SJCRH30 (cell line): ENCODE measurements at regions not wholly inside any gene's neighbourhood (a gene's known extent, or its start where the extent isn't known, plus 50 kb on each side); places are given as distances from the start of the nearest gene placed in this dataset.
"Not testable (repeated sequence)": the region's sequence is repeated elsewhere in the genome, so short reads cannot be mapped to it uniquely, and the experiment has no call there.

Source experiments
- DNase-seq, 2 experiments: peaks; one replicate each; pipeline ENCODE4 v3.0.0-alpha.2; 2015 to 2020
- H3K27ac ChIP-seq: fragments of 250-450 bp; sonication (Bioruptor Pico); 2 replicates; pipeline ENCODE4 v1.5.1; 2020; ENCODE audit warnings: mild to moderate bottlenecking, moderate library complexity
- H3K27me3 ChIP-seq: fragments of 250-450 bp; sonication (Bioruptor Pico); 2 replicates; pipeline ENCODE4 v1.5.1; 2020; ENCODE audit warnings: mild to moderate bottlenecking, moderate library complexity
- H3K36me3 ChIP-seq: fragments of 250-450 bp; sonication (Bioruptor Pico); 2 replicates; pipeline ENCODE4 v1.5.1; 2020; ENCODE audit warnings: mild to moderate bottlenecking, moderate library complexity
- H3K4me1 ChIP-seq: fragments of 250-450 bp; sonication (Bioruptor Pico); 2 replicates; pipeline ENCODE4 v1.5.1; 2020; ENCODE audit warnings: mild to moderate bottlenecking, moderate library complexity
- H3K4me3 ChIP-seq: fragments of 250-450 bp; sonication (Bioruptor Pico); 2 replicates; pipeline ENCODE4 v1.5.1; 2020; ENCODE audit warnings: mild to moderate bottlenecking, moderate library complexity
- H3K9me3 ChIP-seq: fragments of 250-450 bp; sonication (Bioruptor Pico); replicated peaks from 2 replicates; pipeline ENCODE4 v1.5.1; 2020; ENCODE audit warnings: mild to moderate bottlenecking, moderate library complexity

- DNase-seq = no peak
- H3K36me3 ChIP-seq = no peaks in the 10 kb centered on the region
- no peak overlapping the region for H3K27ac ChIP-seq
- H3K4me3 ChIP-seq = no peak overlapping the region
- H3K9me3 ChIP-seq = no peaks in the 10 kb centered on the region
- H3K27me3 ChIP-seq = no peaks in the 10 kb centered on the region
- H3K4me1 ChIP-seq = peaks cover 18% of the 10 kb centered on the region
These were observed 307.9 kb downstream of the DMAC1 start for GRCh38 chr9:7491641-7492040.

DNA sequence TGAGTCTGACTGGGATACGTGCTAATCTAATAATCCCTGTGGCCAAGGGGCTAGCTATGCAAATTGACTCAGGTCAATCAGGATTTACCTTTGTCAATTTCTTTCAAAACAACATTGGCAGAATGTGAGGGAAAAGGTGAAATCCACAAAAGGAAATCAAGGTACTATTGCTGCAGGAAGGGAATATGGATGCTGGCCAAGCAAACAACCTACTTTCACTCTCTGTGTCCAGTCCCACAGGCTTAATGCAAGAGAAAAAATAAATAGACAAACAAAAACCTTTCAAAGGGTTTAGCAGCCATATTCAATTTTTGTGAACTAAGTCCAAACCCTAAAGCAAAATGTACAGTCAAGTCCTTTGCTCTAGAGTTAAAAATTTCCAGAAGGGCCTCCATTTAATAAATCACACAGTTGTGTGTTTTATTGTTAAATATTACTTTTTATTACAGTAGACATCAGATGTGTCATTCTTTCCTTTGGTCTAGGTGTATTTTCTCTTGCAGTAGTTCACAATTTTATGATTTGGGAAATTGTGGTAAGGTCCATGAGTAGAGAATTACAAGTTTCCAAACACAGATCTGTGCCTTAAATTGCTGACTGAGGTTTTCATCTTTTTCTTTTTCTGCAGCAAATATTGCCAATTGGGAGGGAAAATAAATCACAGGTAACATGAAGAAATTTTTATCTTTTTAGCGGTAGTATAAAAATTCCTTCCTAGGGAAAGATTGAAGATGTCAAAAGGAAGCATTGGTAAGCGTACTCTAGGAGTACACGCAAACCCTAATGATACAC lies 309.1 kb downstream of the DMAC1 start:
- Histone ChIP-seq H3K27me3 (no peaks in the 10 kb centered on the region), H3K9me3 (no peaks in the 10 kb centered on the region), H3K36me3 (no peaks in the 10 kb centered on the region), H3K4me3 (no peak overlapping the region), H3K27ac (no peak overlapping the region), H3K4me1 (peaks cover 18% of the 10 kb centered on the region)
- DNase-seq = no peak

DNA sequence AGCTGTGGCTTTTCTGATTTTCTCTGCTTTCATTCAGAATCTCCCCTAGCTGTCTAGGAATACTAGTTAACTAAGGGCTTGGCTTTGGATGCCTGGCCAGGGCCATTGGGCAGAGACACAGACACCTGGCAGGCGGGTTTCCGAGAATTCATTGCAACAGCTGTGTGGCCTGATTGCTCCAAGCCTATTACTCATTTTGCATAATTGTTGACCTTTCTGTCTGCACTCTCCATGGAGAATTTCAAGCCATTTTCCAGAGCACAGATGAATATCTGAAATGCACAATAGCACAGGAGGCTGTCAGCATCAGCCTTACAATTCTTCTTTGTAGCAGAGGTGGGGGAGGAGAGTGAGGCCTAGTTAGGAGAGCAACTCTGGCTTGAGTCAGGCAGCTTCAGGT lies 310.5 kb downstream of the DMAC1 start:
- H3K27me3 ChIP-seq = no peaks in the 10 kb centered on the region
- H3K4me3 ChIP-seq = no peak overlapping the region
- H3K27ac ChIP-seq = peak overlapping the region; percentile 31
- peak; percentile 73 to 86 for DNase-seq
- no peaks in the 10 kb centered on the region for H3K36me3 ChIP-seq
- peaks cover 18% of the 10 kb centered on the region for H3K4me1 ChIP-seq
- H3K9me3 ChIP-seq = no peaks in the 10 kb centered on the region

GRCh38 chr9:7484014-7484413 lies 315.6 kb downstream of the DMAC1 start:
- H3K27me3 ChIP-seq, H3K9me3 ChIP-seq, DNase-seq, H3K4me1 ChIP-seq, H3K4me3 ChIP-seq, H3K36me3 ChIP-seq, H3K27ac ChIP-seq: not testable (repeated sequence)

DNA sequence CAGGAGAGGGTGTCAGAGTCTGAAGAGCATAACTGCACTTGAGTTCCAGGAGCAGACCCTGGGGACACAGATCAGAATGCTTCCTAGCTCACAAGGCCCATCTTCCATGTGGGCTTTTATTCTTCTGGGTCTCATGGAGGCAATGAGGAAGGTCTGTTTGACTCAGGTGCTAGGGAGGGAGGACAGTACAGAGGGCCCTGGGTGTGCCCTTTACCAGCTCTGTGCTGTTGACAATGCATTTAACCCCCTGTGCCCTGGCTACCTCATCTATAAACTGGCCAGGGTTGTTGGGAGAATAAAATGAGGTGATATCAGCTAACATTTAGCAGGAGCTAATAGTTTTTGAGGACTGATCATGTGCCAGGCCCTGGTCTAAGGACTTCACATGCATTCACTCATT lies 318.0 kb downstream of the DMAC1 start:
- no peak for DNase-seq
- no peaks in the 10 kb centered on the region for H3K27me3 ChIP-seq
- H3K4me1 ChIP-seq = no peaks in the 10 kb centered on the region
- no peak overlapping the region for H3K4me3 ChIP-seq
- H3K9me3 ChIP-seq = no peaks in the 10 kb centered on the region
- no peaks in the 10 kb centered on the region for H3K36me3 ChIP-seq
- no peak overlapping the region for H3K27ac ChIP-seq

GRCh38 chr9:7479300-7479699 lies 320.3 kb downstream of the DMAC1 start:
- H3K9me3 ChIP-seq = no peaks in the 10 kb centered on the region
- no peak for DNase-seq

DNA sequence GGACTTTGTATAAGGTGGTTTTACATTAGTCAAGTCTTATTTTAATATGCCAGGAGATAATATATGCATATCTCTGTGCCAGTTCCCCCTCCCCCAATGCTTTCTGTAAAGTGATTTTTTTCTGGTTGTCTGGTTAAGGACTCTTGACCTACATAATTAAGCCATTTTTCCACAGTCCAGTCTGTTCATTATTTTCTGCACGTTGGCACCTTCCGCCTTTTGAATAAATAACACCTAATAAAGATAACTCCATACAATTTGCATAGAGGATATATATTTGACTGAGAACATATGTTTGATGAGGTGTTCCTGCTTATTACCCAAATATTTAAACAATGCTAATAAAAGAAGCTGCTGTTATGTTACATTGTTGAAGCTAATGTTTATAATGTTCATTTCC lies 320.9 kb downstream of the DMAC1 start:
- Histone ChIP-seq H3K9me3 (no peaks in the 10 kb centered on the region), H3K4me3 (no peak overlapping the region), H3K36me3 (no peaks in the 10 kb centered on the region), H3K27me3 (no peaks in the 10 kb centered on the region), H3K4me1 (no peaks in the 10 kb centered on the region), H3K27ac (no peak overlapping the region)
- no peak for DNase-seq

More at GRCh38 chr9:7479300-7479699, 320.3 kb downstream of the DMAC1 start:
- Histone ChIP-seq H3K27ac (no peak overlapping the region), H3K27me3 (no peaks in the 10 kb centered on the region), H3K4me1 (no peaks in the 10 kb centered on the region), H3K36me3 (no peaks in the 10 kb centered on the region), H3K4me3 (no peak overlapping the region)

DNA sequence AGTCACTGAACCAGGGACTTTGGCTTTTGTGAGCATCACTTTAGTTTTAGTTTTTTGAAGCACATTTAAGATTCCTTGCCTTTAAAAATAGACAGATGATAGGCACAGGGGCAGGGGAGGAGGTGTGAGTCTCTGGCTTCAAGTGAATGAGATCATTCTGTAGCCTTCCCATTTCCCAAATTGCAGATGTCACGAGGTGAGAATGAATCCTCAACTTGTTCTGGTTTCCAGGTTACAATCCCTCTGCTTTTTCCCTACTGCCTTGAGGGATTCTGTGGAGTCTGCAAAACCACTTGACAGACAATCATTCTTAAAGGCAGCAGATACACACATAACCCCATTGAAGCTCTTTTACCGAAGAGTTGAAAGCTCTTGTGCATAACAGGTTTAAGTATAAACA lies 332.4 kb downstream of the DMAC1 start:
- no peaks in the 10 kb centered on the region for H3K36me3 ChIP-seq

DNA sequence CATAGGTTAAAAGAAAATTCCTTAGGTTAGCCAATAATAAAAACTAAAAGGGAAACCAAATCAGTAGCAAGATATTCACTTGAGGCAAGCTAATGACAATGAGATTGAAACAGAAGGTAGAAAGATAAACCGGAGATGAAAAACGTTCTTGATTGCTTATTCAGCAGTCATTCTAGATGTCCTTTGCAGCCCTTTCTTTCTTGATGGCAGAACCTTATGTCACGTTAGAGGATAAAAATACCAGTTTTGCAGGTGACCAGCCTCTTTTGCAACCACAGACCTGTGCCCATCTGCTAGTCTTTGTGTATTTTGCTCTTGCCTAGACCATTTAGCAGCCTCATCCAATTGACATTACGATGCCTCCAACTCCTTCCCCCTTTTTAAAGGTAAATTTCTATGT lies 337.8 kb downstream of the DMAC1 start:
- Histone ChIP-seq H3K27ac (no peak overlapping the region), H3K27me3 (no peaks in the 10 kb centered on the region), H3K9me3 (no peaks in the 10 kb centered on the region), H3K4me1 (no peaks in the 10 kb centered on the region), H3K36me3 (no peaks in the 10 kb centered on the region), H3K4me3 (no peak overlapping the region)
- DNase-seq = no peak

More for the DNA sequence above, 332.4 kb downstream of the DMAC1 start:
- H3K4me1 ChIP-seq = no peaks in the 10 kb centered on the region
- H3K4me3 ChIP-seq = no peak overlapping the region
- no peaks in the 10 kb centered on the region for H3K27me3 ChIP-seq
- H3K27ac ChIP-seq = no peak overlapping the region
- H3K9me3 ChIP-seq = no peaks in the 10 kb centered on the region
- no peak for DNase-seq

DNA sequence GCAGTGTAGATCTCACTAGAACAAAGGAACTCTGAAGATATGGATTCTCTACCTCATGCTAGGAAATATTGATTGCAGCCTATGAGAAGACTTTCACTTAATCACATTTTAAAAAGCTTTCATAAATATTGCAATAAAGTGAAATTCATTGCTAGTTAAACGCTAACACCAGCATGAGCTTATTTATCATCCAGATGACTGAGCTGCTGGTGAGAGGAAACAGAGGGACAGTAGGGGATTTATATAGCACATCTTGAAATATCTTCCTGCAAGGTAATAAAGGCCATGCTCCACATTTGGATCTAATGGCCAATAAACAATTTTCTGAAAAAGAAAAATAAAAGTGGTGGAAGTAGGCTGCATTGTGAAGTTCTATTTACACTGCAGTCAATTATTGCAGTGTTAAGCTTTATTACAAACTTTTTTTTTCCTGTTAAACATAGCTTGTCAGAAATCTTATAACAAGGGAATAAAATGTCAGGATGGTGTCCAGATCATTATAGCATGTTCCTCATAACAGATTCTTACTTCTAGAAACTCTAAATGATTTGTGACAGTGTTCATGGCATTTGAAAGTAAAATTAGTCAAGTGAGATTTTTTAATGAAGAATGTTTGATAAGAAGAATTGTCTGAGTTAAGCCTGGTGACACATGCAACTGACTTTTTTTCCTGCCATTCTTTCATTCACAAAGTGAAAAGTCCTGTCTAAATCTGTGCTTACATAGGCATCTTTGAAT lies 342.6 kb downstream of the DMAC1 start:
- H3K27me3 ChIP-seq = no peaks in the 10 kb centered on the region
- no peak for DNase-seq
- no peaks in the 10 kb centered on the region for H3K36me3 ChIP-seq

GRCh38 chr9:7456377-7456776 lies 343.2 kb downstream of the DMAC1 start:
- Histone ChIP-seq H3K27me3 (no peaks in the 10 kb centered on the region), H3K36me3 (no peaks in the 10 kb centered on the region), H3K27ac (no peak overlapping the region), H3K9me3 (no peaks in the 10 kb centered on the region), H3K4me1 (no peaks in the 10 kb centered on the region), H3K4me3 (no peak overlapping the region)
- DNase-seq = no peak

More for the DNA sequence above, 342.6 kb downstream of the DMAC1 start:
- Histone ChIP-seq H3K27ac (no peak overlapping the region), H3K4me1 (no peaks in the 10 kb centered on the region), H3K4me3 (no peak overlapping the region), H3K9me3 (no peaks in the 10 kb centered on the region)

- DNase-seq = no peak
- H3K4me3 ChIP-seq = no peak overlapping the region
- H3K27me3 ChIP-seq = no peaks in the 10 kb centered on the region
- no peaks in the 10 kb centered on the region for H3K36me3 ChIP-seq
- no peaks in the 10 kb centered on the region for H3K9me3 ChIP-seq
- no peaks in the 10 kb centered on the region for H3K4me1 ChIP-seq
- no peak overlapping the region for H3K27ac ChIP-seq
These were observed 345.0 kb downstream of the DMAC1 start for GRCh38 chr9:7454624-7455023.

- Histone ChIP-seq H3K27ac (no peak overlapping the region), H3K27me3 (no peaks in the 10 kb centered on the region), H3K9me3 (no peaks in the 10 kb centered on the region), H3K36me3 (no peaks in the 10 kb centered on the region), H3K4me1 (no peaks in the 10 kb centered on the region), H3K4me3 (no peak overlapping the region)
- DNase-seq = no peak
These were observed 347.2 kb downstream of the DMAC1 start for GRCh38 chr9:7452378-7452777.

- Histone ChIP-seq H3K4me3 (no peak overlapping the region), H3K4me1 (no peaks in the 10 kb centered on the region), H3K27ac (no peak overlapping the region), H3K27me3 (no peaks in the 10 kb centered on the region), H3K9me3 (no peaks in the 10 kb centered on the region), H3K36me3 (no peaks in the 10 kb centered on the region)
- no peak for DNase-seq
These were observed 348.5 kb downstream of the DMAC1 start for GRCh38 chr9:7451062-7451461.

DNA sequence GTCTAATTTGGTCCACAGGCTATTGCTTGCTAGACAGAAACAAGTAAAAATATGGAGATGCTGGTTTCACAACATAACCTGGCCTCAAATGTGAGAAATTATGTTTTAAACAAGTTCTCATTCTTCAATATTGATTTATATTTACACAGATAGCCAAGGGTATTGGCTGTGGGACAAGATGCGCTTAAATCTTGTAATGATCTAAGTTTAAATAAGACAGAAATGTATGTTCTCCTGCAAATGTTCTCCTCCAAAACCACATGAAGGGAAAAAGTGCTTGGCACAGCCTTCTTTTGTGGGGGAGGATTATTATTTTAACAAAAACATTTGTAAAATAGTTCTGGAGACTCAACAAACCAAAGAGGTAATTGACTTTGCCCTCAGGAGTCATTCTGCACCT lies 356.0 kb downstream of the DMAC1 start:
- H3K9me3 ChIP-seq = no peaks in the 10 kb centered on the region
- no peak overlapping the region for H3K4me3 ChIP-seq
- no peaks in the 10 kb centered on the region for H3K27me3 ChIP-seq
- no peaks in the 10 kb centered on the region for H3K36me3 ChIP-seq
- H3K4me1 ChIP-seq = no peaks in the 10 kb centered on the region
- no peak overlapping the region for H3K27ac ChIP-seq
- no peak for DNase-seq
